ENCODE measurements at regions not wholly inside any gene's neighbourhood (a gene's known extent, or its start where the extent isn't known, plus 50 kb on each side); places are given as distances from the start of the nearest gene placed in this dataset.

DNA sequence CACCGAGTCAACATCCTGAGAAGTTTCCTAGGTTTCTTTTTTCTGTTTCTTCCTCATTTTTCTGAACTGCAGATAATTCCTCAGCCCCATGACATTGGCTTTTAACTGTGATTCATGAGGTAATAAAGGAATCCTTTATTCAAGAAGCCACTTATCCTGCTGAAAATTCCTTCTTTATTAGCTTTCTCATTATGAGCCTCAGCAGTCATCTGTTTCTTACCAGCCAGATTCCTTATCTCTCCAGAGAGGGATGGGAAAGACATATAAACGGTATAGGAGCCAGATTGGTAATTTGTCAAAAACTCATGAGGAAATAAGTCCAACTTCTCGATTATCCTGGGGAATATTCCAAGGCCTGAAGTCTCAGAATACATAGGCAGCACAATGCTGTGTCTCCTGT lies 465.4 kb downstream of the ICE1 start (continued):
- TF ChIP-seq, protein P1, sequence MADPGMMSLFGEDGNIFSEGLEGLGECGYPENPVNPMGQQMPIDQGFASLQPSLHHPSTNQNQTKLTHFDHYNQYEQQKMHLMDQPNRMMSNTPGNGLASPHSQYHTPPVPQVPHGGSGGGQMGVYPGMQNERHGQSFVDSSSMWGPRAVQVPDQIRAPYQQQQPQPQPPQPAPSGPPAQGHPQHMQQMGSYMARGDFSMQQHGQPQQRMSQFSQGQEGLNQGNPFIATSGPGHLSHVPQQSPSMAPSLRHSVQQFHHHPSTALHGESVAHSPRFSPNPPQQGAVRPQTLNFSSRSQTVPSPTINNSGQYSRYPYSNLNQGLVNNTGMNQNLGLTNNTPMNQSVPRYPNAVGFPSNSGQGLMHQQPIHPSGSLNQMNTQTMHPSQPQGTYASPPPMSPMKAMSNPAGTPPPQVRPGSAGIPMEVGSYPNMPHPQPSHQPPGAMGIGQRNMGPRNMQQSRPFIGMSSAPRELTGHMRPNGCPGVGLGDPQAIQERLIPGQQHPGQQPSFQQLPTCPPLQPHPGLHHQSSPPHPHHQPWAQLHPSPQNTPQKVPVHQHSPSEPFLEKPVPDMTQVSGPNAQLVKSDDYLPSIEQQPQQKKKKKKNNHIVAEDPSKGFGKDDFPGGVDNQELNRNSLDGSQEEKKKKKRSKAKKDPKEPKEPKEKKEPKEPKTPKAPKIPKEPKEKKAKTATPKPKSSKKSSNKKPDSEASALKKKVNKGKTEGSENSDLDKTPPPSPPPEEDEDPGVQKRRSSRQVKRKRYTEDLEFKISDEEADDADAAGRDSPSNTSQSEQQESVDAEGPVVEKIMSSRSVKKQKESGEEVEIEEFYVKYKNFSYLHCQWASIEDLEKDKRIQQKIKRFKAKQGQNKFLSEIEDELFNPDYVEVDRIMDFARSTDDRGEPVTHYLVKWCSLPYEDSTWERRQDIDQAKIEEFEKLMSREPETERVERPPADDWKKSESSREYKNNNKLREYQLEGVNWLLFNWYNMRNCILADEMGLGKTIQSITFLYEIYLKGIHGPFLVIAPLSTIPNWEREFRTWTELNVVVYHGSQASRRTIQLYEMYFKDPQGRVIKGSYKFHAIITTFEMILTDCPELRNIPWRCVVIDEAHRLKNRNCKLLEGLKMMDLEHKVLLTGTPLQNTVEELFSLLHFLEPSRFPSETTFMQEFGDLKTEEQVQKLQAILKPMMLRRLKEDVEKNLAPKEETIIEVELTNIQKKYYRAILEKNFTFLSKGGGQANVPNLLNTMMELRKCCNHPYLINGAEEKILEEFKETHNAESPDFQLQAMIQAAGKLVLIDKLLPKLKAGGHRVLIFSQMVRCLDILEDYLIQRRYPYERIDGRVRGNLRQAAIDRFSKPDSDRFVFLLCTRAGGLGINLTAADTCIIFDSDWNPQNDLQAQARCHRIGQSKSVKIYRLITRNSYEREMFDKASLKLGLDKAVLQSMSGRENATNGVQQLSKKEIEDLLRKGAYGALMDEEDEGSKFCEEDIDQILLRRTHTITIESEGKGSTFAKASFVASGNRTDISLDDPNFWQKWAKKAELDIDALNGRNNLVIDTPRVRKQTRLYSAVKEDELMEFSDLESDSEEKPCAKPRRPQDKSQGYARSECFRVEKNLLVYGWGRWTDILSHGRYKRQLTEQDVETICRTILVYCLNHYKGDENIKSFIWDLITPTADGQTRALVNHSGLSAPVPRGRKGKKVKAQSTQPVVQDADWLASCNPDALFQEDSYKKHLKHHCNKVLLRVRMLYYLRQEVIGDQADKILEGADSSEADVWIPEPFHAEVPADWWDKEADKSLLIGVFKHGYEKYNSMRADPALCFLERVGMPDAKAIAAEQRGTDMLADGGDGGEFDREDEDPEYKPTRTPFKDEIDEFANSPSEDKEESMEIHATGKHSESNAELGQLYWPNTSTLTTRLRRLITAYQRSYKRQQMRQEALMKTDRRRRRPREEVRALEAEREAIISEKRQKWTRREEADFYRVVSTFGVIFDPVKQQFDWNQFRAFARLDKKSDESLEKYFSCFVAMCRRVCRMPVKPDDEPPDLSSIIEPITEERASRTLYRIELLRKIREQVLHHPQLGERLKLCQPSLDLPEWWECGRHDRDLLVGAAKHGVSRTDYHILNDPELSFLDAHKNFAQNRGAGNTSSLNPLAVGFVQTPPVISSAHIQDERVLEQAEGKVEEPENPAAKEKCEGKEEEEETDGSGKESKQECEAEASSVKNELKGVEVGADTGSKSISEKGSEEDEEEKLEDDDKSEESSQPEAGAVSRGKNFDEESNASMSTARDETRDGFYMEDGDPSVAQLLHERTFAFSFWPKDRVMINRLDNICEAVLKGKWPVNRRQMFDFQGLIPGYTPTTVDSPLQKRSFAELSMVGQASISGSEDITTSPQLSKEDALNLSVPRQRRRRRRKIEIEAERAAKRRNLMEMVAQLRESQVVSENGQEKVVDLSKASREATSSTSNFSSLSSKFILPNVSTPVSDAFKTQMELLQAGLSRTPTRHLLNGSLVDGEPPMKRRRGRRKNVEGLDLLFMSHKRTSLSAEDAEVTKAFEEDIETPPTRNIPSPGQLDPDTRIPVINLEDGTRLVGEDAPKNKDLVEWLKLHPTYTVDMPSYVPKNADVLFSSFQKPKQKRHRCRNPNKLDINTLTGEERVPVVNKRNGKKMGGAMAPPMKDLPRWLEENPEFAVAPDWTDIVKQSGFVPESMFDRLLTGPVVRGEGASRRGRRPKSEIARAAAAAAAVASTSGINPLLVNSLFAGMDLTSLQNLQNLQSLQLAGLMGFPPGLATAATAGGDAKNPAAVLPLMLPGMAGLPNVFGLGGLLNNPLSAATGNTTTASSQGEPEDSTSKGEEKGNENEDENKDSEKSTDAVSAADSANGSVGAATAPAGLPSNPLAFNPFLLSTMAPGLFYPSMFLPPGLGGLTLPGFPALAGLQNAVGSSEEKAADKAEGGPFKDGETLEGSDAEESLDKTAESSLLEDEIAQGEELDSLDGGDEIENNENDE (IDR thresholded peaks at IDR 0.05; ENCODE audit: insufficient replicate concordance, low read length) = no peak

Data from H1 (cell line).